HG03469 (cell line): ENCODE measurements at regions not wholly inside any gene's neighbourhood (a gene's known extent, or its start where the extent isn't known, plus 50 kb on each side); places are given as distances from the start of the nearest gene placed in this dataset.
"Not testable (repeated sequence)": the region's sequence is repeated elsewhere in the genome, so short reads cannot be mapped to it uniquely, and the experiment has no call there.

ENCODE experiments used
- ATAC-seq: cut with Tn5 transposase; IDR thresholded peaks from one replicate; pipeline ENCODE4 v1.9.1; 2021; ENCODE audit warnings: mild to moderate bottlenecking, moderate library complexity, moderate number of reproducible peaks; ENCODE audit not compliant: unreplicated experiment

DNA sequence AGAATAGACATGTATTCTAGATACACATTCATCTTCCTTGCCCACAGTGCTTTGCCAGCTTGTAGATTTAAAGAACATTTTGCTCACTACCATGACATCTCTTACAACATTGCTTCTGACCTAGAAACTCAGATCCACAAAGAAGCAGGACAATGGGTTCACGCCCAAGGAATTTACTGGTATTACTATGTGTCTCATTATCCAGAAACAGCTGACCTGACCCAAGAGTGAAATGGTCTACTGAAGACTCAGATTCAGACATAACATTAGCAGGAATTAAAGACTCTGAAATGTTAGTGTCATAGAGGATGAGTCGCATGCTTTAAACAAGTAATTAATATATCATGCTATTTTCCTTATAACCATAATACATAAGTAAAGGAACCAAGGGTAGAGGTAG lies 731.4 kb downstream of the GALC start:
- no peak for ATAC-seq

DNA sequence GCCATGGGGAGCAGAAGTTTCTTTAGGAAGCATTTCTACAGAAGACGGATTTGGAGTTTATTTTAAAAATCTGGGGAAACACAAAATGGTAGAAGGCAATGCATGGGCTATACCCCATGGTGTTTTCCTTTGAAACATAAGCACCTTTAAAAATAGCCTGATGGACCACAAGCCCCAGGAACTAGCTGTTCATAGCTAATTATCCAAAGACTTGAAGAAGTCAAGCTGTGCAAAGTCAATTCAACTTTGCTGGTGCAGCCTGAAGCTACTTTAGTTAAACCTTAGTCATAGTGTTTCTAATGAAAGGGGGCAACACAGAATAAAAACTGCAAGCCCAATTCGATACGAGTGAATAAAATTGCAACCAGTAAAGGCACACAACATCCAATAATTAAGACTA lies 732.5 kb downstream of the GALC start:
- no peak for ATAC-seq

DNA sequence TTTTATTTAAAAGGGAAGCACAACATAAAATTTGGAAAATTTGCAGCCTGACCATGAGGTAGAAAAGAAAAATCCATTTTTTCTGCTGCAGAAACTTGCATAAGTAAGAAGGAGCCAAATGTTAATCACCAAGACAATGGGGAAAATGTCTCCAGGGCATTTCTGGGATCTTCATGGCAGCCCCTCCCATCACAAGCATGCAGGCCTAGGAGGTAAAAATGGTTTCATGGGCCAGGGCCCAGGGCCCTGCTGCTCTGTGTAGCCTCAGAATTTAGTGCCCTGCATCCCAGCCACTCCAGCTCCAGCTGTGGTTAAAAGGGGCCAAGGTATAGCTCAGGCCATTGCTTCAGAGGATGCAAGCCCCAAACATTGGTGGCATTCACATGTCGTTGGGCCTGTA lies 735.6 kb downstream of the GALC start:
- ATAC-seq: no peak

DNA sequence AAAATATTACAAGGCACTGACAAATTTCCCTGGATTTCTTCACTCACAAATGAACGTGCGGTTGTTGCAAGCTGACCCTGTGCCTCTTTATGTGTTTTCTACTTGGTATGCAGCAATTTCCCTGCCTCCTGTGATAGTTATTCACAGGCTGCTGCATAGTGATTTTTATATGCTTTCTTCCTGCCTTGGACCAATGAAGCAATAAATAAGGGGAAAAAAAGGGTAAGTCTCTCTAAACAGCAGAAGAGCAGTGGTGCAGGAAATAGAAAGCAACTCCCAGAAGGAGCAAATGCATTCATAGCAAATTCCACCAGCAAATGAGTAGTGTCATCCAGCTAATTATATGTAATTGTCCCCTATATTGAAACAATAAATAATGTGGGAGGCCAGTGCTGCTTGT lies 737.9 kb downstream of the GALC start:
- ATAC-seq: no peak

DNA sequence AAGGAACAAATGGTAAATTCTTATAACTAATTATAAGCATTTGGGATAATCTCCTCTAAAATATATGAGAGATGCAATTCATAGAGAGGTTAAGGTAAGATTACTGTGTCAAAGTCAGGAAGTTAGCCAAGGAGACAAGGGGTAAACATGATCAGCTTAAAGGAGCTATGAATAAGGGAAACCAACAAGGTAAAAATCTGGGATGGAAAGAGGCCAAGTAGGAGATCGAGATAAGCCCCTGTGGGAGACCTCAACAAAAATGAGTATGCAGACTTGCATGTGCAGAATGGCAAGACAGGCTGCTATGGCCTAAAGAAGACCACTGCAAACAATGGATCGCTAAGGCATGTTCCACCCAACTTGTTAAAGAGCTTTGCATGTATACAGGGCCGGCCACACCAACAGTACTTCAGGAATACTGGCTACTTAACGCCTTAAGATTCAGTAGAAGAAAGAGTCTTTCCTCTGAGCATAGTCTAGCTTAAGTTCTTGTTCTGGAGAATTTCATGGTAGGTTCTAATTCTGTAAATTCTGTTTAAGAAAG lies 738.6 kb downstream of the GALC start:
- no peak for ATAC-seq

DNA sequence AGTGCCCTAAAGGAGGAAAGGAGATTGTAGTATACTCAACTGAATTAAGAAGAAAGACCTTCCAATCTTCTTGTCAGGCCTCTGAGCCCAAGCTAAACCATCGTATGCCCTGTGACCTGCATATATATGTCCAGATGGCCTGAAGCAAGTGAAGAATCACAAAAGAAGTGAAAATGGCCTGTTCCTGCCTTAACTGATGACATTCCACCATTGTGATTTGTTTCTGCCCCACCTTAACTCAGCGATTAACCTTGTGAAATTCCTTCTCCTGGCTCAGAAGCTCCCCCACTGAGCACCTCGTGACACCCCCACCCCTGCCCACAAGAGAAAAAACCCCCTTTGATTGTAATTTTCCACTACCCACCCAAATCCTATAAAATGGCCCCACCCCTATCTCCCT lies 739.2 kb downstream of the GALC start:
- not testable (repeated sequence) for ATAC-seq

DNA sequence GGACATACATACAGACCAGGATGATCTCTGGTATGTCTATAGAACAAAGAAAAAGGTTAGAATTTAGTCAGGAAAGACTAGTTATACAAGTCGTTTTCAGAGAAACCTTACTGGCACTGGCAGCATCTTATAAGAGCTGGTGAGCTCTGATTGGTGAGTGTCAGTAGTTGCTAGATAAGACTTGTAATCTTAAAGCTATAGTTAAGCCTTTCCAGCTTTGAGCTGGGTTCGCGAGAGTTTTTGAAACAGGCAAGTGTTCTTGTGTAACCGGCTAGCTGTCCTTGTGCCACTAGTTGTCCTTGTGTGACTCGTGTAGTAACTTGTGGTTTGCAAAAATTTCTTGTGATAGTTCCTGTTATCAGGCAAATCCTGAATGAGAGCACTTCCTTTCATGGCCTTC lies 740.9 kb downstream of the GALC start:
- ATAC-seq: no peak

DNA sequence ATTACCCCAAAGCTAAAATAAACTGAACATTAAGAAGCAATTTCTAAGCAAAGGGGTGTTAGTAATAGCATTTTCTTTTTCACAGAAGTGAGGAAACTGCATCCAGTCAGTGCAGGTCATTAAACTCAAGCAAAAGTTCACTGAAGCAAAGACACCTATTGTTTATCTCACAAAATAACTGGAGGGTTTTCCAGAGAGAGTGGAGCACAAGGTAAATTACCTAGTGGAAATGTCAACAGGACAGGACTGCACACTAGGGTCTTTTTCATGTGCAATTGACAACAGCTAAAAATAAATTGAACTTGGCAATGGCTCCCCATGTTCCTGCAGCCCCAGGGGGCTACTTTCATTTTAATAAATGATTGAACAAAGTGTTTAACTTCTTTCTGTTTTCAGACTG lies 742.0 kb downstream of the GALC start:
- no peak for ATAC-seq

DNA sequence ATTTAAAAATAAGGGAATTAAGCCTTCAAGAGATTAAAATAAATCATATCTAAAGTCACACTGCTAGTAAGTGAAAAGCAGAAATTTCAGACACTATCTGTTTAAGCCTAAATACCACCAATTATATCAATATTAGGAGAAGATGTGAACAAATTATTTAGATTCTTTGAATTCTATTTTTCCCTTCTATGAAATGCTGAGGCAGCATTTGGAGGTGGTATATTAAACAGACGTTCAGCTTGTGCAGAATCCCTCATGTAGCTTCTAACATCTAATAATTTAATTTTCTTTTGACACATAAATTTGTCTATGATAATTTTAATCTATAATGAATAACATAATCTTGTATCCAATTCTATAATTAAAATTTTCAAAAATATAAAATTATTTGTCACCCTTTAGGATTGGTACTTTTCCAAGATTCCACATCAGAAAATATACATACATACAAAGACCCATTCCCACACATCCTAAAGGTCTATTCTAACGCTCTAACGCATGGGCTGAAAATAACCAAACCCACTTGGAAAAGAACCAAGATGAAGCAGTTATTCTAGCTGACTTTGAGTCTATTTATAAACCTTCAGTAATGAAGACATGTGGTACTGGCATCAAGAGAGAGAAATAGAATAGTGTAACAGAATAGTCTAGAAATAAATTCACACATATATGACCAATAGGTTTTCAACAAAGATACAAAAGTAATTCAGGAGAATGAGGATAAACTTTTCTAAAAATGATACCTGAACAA lies 751.8 kb downstream of the GALC start:
- ATAC-seq: no peak

DNA sequence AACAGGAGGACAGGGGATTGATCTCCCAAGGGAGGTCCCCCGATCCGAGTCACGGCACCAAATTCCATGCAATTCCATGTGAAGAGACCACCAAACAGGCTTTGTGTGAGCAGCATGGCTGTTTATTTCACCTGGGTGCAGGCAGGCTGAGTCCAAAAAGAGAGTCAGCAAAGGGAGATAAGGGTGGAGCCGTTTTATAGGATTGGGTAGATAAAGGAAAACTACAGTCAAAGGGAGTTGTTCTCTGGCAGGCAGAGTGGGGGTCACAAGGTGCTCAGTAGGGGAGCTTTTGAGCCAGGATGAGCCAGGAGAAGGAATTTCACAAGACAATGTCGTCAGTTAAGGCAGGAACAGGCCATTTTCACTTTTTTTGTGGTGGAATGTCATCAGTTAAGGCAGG lies 752.7 kb downstream of the GALC start:
- not testable (repeated sequence) for ATAC-seq

DNA sequence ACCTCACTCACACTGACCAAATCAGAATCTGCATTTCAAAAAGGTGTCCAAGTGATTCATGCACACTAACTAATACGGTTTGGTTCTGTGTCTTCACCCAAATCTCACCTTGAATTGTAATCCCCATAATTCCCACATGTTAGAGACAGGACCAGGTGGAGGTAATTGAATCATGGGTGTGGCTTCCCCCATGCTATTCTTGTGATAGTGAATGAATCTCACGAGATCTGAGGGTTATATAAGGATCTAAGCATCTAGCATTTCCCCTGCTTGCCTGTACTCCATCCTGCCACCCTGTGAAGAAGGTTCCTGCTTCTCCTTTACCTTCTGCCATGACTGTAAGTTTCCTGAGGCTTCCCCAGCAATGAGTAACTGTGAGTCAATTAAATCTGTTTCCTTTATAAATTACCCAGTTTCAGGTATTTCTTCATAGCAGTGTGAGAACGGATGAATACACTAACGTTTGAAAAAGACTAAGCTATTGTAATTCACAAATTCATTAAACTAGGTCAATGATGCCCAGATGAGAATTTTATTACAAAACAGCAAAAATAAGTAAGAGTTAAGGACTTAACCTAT lies 759.1 kb downstream of the GALC start:
- no peak for ATAC-seq

DNA sequence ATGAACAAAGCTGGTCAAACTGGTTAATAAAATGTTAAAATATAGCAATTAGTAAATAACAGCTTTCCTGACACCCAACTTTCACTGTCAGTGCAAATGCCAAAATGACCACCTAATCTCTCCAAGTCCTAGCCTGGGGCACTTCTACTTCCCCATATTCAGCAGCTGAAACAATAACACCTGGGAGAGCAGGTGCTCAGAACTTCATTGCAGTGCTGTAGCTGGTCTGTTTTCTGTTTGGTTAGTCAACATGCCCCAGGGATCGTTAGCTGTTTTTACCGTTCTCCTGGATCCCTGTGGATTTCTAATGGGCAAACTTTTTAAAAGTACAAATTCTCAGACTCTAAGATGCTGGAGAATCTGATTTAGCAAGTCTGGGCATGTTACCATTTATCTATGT lies 759.7 kb downstream of the GALC start:
- no peak for ATAC-seq

DNA sequence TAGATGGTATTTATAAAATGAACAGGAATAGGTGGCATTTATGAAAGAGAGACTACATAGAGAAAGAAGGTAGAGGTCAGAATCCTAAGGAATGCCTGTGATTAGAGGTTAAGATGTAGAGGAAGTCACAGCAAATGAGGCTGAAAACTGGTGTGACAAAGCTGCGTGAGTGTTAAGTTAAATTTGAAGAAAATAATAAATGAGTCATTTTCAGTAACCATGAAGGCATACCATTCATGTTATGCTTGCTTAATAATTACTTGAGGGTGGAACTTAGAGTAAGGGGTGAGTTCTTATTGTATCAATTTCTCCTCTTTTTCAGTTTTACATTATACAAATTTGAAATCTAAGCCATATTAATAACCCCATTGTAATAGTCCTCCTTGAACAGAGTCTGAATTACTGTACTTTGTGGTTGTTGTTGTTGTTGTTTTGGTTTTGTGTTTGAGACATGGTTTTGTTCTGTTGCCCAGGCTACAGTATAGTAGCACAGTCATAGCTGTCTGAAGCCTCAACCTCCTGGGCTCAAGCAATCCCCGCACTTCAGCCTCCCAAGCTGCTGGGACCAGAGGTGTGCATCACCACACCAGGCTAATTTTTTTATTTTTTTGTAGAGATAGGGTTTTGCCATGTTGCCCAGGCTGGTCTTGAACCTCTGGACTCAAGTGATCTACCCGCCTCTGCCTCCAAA lies 761.5 kb downstream of the GALC start:
- ATAC-seq: no peak

DNA sequence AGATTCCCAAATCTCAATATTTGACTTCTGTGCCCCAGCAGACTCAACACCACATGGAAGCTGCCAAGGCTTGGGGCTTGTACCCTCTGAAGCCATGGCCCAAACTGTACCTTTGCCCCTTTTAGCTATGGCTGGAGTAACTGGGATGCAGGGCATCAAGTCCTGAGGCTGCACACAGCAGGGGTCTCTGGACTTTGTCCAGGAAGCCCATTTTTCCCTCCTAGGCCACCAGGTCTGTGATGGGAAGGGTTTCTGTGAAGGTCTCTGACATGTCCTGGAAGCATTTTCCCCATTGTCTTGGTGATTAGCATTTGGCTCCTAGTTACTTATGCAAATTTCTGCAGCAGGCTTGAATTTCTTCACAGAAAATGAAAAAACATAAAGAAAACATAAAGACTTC lies 762.3 kb downstream of the GALC start:
- ATAC-seq: no peak

DNA sequence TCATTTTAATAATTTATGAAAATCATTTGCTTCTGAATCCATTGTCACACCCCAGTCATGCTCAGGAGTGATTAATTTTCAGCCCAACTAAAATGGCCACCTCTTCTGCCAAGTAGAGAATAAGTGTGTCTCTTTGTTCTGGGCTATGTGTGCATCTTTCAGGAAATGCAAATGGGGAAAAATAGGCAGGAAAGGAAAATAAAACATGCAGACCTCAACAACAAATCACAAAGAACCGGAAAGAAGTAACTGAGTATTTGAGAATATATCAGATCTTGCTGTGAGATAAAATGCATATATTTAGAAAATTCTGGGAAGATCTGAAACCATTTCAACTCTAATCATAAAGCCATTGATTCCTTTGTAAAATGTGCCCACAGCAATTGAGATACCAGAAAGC lies 763.9 kb downstream of the GALC start:
- ATAC-seq: no peak

DNA sequence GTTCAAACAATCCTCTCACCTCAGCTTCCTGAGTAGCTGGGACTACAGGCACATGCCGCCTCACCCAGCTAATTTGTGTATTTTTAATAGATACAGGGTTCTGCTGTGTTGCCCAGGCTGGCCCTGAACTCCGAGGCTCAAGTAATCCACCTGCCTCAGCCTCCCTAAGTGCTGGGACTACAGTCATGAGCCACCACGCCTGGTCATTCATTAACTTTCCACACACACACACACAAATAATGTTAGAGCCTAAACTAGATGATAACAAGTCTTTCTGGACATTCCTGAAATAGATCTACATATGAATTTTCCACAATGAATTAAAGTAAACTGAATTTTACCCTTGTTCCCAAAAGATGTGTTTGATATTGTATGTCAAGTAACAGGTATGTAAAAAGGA lies 776.0 kb downstream of the GALC start:
- no peak for ATAC-seq

DNA sequence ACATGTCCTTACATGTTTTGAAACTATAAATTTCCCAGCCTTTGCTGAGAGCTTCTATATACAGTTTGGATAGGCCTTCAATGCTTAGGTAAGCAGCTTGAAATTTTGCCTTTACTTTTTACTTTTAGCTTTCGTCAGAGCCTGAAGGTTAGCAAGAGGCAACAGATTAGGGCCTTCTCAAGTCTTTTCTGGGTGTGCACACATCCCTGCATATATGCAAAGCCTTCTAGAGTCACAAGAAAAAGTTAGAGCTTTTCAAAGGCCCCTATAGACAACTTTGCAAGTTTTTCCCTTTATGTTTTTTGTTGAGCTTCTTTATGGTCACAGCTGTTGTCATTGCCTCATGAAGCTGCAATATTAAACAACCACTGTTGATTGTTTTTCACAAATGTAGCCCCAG lies 778.4 kb downstream of the GALC start:
- ATAC-seq: no peak

DNA sequence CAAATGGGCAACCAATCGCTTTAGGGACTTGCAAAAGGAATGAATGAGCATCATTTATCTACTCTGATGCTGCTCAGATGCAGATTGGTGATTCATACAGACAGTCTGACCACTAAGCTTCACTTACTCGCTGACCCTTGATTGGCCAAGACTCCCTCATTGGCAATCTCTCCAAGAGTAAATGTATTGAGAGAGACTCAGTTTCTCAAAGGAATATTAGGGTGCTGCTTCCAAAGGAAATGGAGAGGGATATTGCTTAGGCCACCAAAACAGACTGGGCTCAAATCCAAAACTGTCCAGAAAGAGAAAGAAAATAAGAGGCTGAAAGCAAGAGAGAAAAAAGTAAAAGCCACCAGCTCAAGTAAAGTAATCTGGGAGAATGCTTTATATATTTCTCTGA lies 785.2 kb downstream of the GALC start:
- ATAC-seq: no peak

DNA sequence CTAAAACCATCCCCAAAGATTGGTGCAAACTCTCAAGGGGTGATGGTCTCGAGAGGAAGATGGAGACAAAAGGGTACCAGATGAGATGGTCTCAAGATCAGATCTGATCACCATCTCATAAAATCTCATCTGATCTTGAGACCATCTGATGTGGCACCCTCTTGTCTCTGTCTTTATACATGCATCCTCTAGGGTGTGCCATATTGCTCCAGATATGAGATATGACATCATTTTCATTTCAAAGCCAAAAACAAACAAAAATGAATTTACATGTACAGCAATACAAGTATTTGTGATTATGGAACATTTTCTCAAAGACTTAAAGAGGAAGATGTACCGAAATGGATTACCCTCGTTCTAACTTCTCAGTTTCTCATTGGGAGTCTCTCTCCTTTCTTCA lies 787.2 kb downstream of the GALC start:
- no peak for ATAC-seq

DNA sequence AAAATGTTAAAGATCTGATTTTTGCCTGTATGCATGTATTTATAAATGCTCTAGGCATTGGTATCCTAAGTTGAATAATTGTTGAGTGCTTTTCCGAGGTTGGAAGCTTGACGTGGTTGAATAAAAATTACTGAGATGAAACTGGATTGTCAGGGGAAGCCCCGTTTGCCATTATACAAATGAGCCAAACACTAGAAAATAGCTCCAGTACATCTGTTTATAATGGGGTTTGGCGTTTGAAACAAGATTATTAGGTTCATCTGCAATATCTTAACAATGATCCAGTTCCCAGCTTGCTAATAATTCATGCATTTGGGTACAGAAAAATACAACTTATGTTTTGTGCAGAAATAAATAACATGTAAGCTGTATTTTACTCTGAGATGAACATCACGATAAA lies 789.6 kb downstream of the GALC start:
- no peak for ATAC-seq

DNA sequence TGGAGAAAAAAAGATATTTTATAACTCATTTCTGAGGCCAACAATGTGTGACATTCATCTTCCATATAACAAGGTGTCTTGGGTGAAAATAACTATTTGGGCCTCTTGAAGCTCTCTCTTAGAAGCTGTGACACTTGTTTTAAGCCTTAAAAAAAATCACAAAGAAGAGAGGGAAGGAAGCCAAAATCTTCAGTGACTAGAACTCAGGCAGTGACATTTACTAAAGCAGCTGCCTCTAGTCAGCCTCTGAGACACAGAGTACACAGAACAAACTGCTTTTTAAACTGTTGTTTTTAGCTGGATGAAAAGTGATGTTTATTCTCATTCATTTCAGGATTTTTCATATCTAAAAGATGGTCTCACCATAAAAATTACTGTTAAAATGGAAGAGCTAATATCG lies 793.6 kb downstream of the GALC start:
- ATAC-seq: no peak

DNA sequence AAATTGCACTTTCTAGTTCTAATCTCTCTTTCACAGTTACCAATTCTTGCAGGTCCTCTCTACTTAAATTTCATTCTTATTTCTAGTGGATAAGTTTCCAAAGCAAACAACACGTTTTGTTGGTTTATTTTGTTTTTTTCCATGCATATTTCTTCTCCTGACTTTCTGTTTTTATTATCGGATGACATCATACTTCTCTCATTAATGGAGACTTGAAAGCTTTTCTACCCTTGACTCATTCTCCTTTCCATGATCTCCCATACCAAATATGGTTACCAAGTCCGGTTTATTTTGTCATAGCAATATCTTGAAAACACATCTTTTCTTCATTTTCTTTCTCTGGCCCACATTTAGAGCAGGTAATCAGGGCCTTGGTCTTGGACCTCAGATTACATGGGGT lies 796.5 kb downstream of the GALC start:
- no peak for ATAC-seq
